Parathyroid adenoma (tissue), 2 donors: ENCODE measurements at regions not wholly inside any gene's neighbourhood (a gene's known extent, or its start where the extent isn't known, plus 50 kb on each side); places are given as distances from the start of the nearest gene placed in this dataset.

Experiments used
- H2AFZ ChIP-seq: fragments of 300-600 bp; sonication (generic); one replicate; pipeline ENCODE4 v1.7.0; 2017; ENCODE audit warnings: antibody characterized with exemption, mild to moderate bottlenecking
- H3K27ac ChIP-seq: fragments of 300-600 bp; sonication (generic); one replicate; pipeline ENCODE4 v1.7.0; 2017
- H3K27me3 ChIP-seq: fragments of 300-600 bp; sonication (generic); one replicate; pipeline ENCODE4 v1.7.0; 2017; ENCODE audit warnings: low read length; ENCODE audit not compliant: control insufficient read depth, insufficient read depth
- H3K36me3 ChIP-seq: fragments of 300-600 bp; sonication (generic); one replicate; pipeline ENCODE4 v1.7.0; 2017; ENCODE audit warnings: low read length; ENCODE audit not compliant: control insufficient read depth, insufficient read depth
- H3K4me1 ChIP-seq: fragments of 300-600 bp; sonication (generic); one replicate; pipeline ENCODE4 v1.7.0; 2017; ENCODE audit warnings: control low read depth
- H3K4me2 ChIP-seq: fragments of 300-600 bp; sonication (generic); one replicate; pipeline ENCODE4 v1.7.0; 2017; ENCODE audit warnings: low read length
- H3K4me3 ChIP-seq: fragments of 300-600 bp; sonication (generic); one replicate; pipeline ENCODE4 v1.7.0; 2017; ENCODE audit warnings: low read depth, low read length
- H3K79me2 ChIP-seq: fragments of 300-600 bp; sonication (generic); one replicate; pipeline ENCODE4 v1.7.0; 2017; ENCODE audit warnings: control low read depth
- H3K9ac ChIP-seq: fragments of 300-600 bp; sonication (generic); one replicate; pipeline ENCODE4 v1.7.0; 2017; ENCODE audit warnings: mild to moderate bottlenecking
- H3K9me3 ChIP-seq: fragments of 300-600 bp; sonication (generic); one replicate; pipeline ENCODE4 v1.7.0; 2017; ENCODE audit warnings: low read length; ENCODE audit not compliant: control insufficient read depth
- CTCF ChIP-seq: fragments of 300-600 bp; sonication (generic); IDR thresholded peaks from one replicate; pipeline ENCODE4 v1.7.0; 2017; ENCODE audit warnings: antibody characterized with exemption, mild to moderate bottlenecking
- donor health status: primary hyperparathyroidism.

- Histone ChIP-seq H2AFZ (no peak overlapping the region), H3K27ac (no peak overlapping the region), H3K36me3 (no peaks in the 10 kb centered on the region), H3K9ac (no peak overlapping the region), H3K4me1 (no peaks in the 10 kb centered on the region), H3K4me3 (no peak overlapping the region), H3K4me2 (no peak overlapping the region), H3K27me3 (no peaks in the 10 kb centered on the region), H3K79me2 (no peaks in the 10 kb centered on the region), H3K9me3 (no peaks in the 10 kb centered on the region)
- TF ChIP-seq CTCF = no peak
Observed at GRCh38 chr4:57465321-57466056, 355.3 kb upstream of the IGFBP7 start.

GRCh38 chr4:57462843-57463242 is 352.7 kb upstream of the IGFBP7 start:
- TF ChIP-seq CTCF = no peak
- Histone ChIP-seq H3K4me3 (no peak overlapping the region), H3K27ac (no peak overlapping the region), H3K27me3 (no peaks in the 10 kb centered on the region), H3K4me1 (no peaks in the 10 kb centered on the region), H3K9me3 (no peaks in the 10 kb centered on the region), H3K36me3 (no peaks in the 10 kb centered on the region), H2AFZ (no peak overlapping the region), H3K4me2 (no peak overlapping the region), H3K79me2 (no peaks in the 10 kb centered on the region), H3K9ac (no peak overlapping the region)

- H3K27me3 ChIP-seq = no peaks in the 10 kb centered on the region
- H3K9ac ChIP-seq = no peak overlapping the region
- no peak overlapping the region for H2AFZ ChIP-seq
- no peaks in the 10 kb centered on the region for H3K79me2 ChIP-seq
- H3K4me2 ChIP-seq = no peak overlapping the region
- H3K4me3 ChIP-seq = no peak overlapping the region
- H3K27ac ChIP-seq = no peak overlapping the region
- H3K4me1 ChIP-seq = no peaks in the 10 kb centered on the region
- no peaks in the 10 kb centered on the region for H3K9me3 ChIP-seq
- no peak for TF ChIP-seq CTCF
- no peaks in the 10 kb centered on the region for H3K36me3 ChIP-seq
Observed at GRCh38 chr4:57460967-57461366, 350.8 kb upstream of the IGFBP7 start.

DNA sequence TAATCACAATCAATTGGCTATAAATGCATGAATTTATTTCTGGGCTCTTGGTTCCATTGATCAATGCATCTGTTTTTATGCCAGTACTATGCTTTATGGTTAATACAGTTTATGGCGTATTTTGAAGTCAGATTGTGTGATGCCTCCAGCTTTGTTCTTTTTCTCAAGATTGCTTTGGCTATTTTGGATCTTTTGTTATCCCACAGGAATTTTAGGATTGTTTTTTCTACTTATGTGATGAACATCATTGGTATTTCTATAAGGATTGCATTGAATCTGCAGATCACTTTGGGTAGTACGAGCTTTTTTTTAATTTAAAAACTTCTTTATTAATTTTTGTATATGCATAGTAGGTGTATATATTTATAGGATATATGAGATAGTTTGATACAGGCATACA is 338.7 kb upstream of the IGFBP7 start:
- no peak for TF ChIP-seq CTCF
- Histone ChIP-seq H3K4me3 (no peak overlapping the region), H3K9me3 (no peaks in the 10 kb centered on the region), H3K79me2 (no peaks in the 10 kb centered on the region), H3K4me2 (no peak overlapping the region), H3K36me3 (no peaks in the 10 kb centered on the region), H3K27ac (no peak overlapping the region), H3K27me3 (no peaks in the 10 kb centered on the region), H2AFZ (no peak overlapping the region), H3K4me1 (no peaks in the 10 kb centered on the region), H3K9ac (no peak overlapping the region)

DNA sequence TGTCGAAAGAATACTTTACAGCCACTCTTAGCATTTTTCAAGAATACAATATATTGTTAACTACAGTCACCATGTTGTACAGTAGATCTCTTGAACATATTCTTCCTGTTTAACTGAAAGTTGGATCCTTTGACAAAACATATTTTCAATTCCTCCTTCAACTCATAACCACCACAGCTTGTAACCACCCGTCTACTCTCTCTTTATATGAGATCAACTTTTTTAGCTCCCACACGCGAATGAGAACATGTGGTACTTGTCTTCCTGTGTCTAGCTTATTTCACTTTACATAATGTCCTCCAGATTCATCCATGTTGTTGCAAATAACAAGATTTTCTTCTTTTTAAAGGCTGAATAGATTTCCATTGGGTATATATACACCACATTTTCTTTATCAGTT is 338.3 kb upstream of the IGFBP7 start:
- H3K4me1 ChIP-seq = no peaks in the 10 kb centered on the region
- no peak for TF ChIP-seq CTCF

More for the DNA sequence above, 338.3 kb upstream of the IGFBP7 start:
- no peaks in the 10 kb centered on the region for H3K27me3 ChIP-seq
- no peak overlapping the region for H3K4me2 ChIP-seq
- H3K9ac ChIP-seq = no peak overlapping the region
- no peak overlapping the region for H3K27ac ChIP-seq
- H3K36me3 ChIP-seq = no peaks in the 10 kb centered on the region
- H3K9me3 ChIP-seq = no peaks in the 10 kb centered on the region
- no peak overlapping the region for H3K4me3 ChIP-seq
- no peaks in the 10 kb centered on the region for H3K79me2 ChIP-seq
- H2AFZ ChIP-seq = no peak overlapping the region
